ENCODE measurements at regions not wholly inside any gene's neighbourhood (a gene's known extent, or its start where the extent isn't known, plus 50 kb on each side); places are given as distances from the start of the nearest gene placed in this dataset.

DNA sequence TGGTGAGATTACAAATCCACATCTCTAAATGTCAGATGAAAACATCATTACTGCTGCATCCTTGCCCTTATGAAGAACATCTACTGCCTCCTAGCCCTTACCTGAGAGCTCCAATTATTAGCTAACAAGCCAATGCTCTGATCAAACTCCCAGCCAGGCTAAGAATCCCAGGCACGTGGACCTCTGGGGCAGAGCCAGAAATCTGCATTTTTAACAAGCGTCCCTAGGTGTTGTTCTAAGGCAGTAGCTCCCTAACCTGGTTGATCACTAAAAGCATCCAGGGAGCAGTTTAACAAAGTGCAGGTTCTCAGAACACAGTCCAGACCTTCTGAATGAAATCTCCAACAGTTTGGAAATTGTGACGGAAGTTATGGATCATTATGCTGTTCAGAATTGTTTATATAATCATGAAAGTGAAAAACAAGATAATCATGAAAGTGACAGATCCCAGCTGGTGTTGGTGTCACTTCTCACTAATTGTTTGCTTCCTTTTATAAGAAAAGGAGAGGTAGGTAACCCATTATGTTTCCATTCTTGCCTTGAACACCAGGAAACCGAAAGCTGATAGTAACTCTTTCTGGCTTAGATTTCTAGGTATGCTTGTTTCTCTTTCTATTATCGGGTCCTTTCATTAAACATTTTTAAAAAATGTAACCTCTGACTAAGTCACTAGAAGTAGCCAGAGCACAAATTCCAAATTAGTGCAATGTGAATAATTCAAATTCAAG lies 216.5 kb upstream of the NR4A3 start:
- H3K27ac Mint-ChIP-seq (ENCODE audit: unreplicated experiment), result no peak overlapping the region
- intact Hi-C loops (cut with micrococcal nuclease; ENCODE audit: unreplicated experiment), result no loop called here
- no peaks in the 10 kb centered on the region for H3K36me3 Mint-ChIP-seq (ENCODE audit: insufficient read depth, unreplicated experiment)
- CTCF ChIA-PET, result no interaction called here
- no TSS peak for BruUV-seq (replicated peaks)
- no peaks in the 10 kb centered on the region for H3K9me3 Mint-ChIP-seq (ENCODE audit: low read depth, unreplicated experiment)
- no peak for DNase-seq
- no peak overlapping the region for H3K4me3 Mint-ChIP-seq (ENCODE audit: low read depth, unreplicated experiment)
- peaks cover 57% of the 10 kb centered on the region for H3K27me3 Mint-ChIP-seq (ENCODE audit: unreplicated experiment)
- H3K4me1 Mint-ChIP-seq (ENCODE audit: low read depth, unreplicated experiment), result no peaks in the 10 kb centered on the region
- TF ChIP-seq, protein P1, sequence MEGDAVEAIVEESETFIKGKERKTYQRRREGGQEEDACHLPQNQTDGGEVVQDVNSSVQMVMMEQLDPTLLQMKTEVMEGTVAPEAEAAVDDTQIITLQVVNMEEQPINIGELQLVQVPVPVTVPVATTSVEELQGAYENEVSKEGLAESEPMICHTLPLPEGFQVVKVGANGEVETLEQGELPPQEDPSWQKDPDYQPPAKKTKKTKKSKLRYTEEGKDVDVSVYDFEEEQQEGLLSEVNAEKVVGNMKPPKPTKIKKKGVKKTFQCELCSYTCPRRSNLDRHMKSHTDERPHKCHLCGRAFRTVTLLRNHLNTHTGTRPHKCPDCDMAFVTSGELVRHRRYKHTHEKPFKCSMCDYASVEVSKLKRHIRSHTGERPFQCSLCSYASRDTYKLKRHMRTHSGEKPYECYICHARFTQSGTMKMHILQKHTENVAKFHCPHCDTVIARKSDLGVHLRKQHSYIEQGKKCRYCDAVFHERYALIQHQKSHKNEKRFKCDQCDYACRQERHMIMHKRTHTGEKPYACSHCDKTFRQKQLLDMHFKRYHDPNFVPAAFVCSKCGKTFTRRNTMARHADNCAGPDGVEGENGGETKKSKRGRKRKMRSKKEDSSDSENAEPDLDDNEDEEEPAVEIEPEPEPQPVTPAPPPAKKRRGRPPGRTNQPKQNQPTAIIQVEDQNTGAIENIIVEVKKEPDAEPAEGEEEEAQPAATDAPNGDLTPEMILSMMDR (IDR thresholded peaks at IDR 0.05; ENCODE audit: unreplicated experiment), result no peak

DNA sequence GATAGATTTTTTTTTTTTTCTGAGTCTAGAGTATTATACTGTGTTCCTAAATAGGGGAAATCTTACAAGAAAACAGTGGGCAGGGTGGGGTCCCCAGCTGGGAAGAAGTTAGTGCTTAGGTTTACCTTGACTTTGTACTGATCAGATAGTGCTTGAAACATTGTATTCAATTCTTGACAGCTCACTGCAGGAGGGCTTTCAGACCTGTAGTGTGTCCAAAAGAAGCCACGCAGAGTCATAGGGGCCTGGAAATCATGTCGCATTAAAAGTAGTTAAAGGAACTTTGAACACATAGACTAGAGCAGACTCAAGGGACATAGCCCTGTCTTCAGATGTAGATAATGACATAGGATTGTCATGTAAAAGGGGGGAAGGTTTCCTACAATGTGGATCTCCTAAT lies 215.4 kb upstream of the NR4A3 start:
- CTCF ChIA-PET, result no interaction called here
- H3K27me3 Mint-ChIP-seq (ENCODE audit: unreplicated experiment), result peaks cover 67% of the 10 kb centered on the region
- intact Hi-C loops (cut with micrococcal nuclease; ENCODE audit: unreplicated experiment), result no loop called here
- no peaks in the 10 kb centered on the region for H3K36me3 Mint-ChIP-seq (ENCODE audit: insufficient read depth, unreplicated experiment)
- H3K27ac Mint-ChIP-seq (ENCODE audit: unreplicated experiment), result no peak overlapping the region
- no peak overlapping the region for H3K4me3 Mint-ChIP-seq (ENCODE audit: low read depth, unreplicated experiment)
- no peaks in the 10 kb centered on the region for H3K4me1 Mint-ChIP-seq (ENCODE audit: low read depth, unreplicated experiment)
- no TSS peak for BruUV-seq (replicated peaks)
- no peak for DNase-seq
- H3K9me3 Mint-ChIP-seq (ENCODE audit: low read depth, unreplicated experiment), result no peaks in the 10 kb centered on the region
- TF ChIP-seq, protein P1 (IDR thresholded peaks at IDR 0.05; ENCODE audit: unreplicated experiment), result no peak

DNA sequence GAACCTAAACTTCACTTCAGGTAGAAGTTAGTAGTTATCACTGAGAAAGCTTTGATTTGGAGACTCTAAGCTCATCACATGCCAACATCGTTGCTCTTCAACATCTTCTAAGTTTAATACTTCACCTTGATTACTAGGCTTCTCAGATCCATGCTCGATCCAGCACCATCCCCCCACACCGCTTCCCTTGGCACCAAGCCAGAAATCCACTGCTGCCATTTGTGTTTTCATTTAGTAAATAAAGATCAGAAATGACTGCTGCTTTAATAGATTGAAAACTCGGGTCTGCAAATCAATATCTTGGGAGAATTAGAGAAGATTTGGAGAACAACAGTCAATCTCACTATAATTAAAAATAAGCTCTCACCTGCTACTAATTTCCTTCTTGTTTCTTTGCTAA lies 214.7 kb upstream of the NR4A3 start:
- Mint-ChIP-seq H3K27me3 (ENCODE audit: unreplicated experiment) (peaks cover 71% of the 10 kb centered on the region), H3K4me3 (ENCODE audit: low read depth, unreplicated experiment) (no peak overlapping the region), H3K27ac (ENCODE audit: unreplicated experiment) (no peak overlapping the region), H3K9me3 (ENCODE audit: low read depth, unreplicated experiment) (no peaks in the 10 kb centered on the region), H3K4me1 (ENCODE audit: low read depth, unreplicated experiment) (no peaks in the 10 kb centered on the region), H3K36me3 (ENCODE audit: insufficient read depth, unreplicated experiment) (no peaks in the 10 kb centered on the region)
- CTCF ChIA-PET, result no interaction called here
- no TSS peak for BruUV-seq (replicated peaks)
- no peak for DNase-seq
- TF ChIP-seq, protein P1 (IDR thresholded peaks at IDR 0.05; ENCODE audit: unreplicated experiment), result no peak
- intact Hi-C loops (cut with micrococcal nuclease; ENCODE audit: unreplicated experiment), result no loop called here

DNA sequence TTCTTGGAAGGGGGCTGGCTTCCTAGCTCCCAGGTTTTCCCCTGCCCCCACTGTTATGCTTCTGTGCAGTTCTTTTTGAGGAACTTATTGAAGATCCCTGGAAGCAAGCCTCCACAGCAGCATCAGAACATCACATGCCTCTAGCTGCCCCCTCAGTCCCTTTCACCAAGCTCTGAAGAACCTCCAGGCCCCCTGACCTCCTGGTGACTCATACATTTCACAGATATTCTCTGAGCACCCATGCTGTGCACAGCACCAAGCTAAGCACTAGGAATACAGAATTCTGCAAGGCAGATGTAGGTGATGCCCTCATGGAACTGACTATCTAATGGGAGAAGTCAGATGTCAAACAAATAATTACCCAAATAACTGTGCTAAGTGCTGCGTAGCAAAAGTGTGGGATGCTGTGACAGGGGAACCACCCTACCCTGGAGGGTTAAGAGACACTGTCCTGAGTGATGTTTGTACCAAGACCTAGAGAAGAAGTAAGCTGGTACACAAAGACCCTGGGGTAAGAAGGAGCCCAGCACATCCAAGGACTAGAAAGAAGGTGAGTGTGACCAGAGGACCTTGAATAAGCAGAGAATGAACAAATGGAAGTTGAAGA lies 213.7 kb upstream of the NR4A3 start:
- CTCF ChIA-PET, result no interaction called here
- Mint-ChIP-seq H3K9me3 (ENCODE audit: low read depth, unreplicated experiment) (no peaks in the 10 kb centered on the region), H3K4me3 (ENCODE audit: low read depth, unreplicated experiment) (no peak overlapping the region), H3K27me3 (ENCODE audit: unreplicated experiment) (peaks cover 61% of the 10 kb centered on the region), H3K4me1 (ENCODE audit: low read depth, unreplicated experiment) (no peaks in the 10 kb centered on the region), H3K36me3 (ENCODE audit: insufficient read depth, unreplicated experiment) (no peaks in the 10 kb centered on the region), H3K27ac (ENCODE audit: unreplicated experiment) (no peak overlapping the region)
- TF ChIP-seq, protein P1 (IDR thresholded peaks at IDR 0.05; ENCODE audit: unreplicated experiment), result no peak
- intact Hi-C loops (cut with micrococcal nuclease; ENCODE audit: unreplicated experiment), result no loop called here
- BruUV-seq (replicated peaks), result no TSS peak
- DNase-seq, result no peak
